H9 (cell line): ENCODE measurements at regions not wholly inside any gene's neighbourhood (a gene's known extent, or its start where the extent isn't known, plus 50 kb on each side); places are given as distances from the start of the nearest gene placed in this dataset.

Experiments
- DNase-seq: peaks from one replicate; pipeline ENCODE4 v3.0.0-alpha.2; 2017
- H2AFZ ChIP-seq: one replicate; pipeline ENCODE4 v1.6.1; 2013; ENCODE audit warnings: mild to moderate bottlenecking, low read length, control low read depth, moderate library complexity
- H2AK5ac ChIP-seq: 2 replicates; pipeline ENCODE4 v1.6.1; 2013; ENCODE audit warnings: low read length, control low read depth, mixed read lengths; ENCODE audit not compliant: insufficient read length
- H2BK120ac ChIP-seq: one replicate; pipeline ENCODE4 v1.6.1; 2013; ENCODE audit warnings: low read depth, mild to moderate bottlenecking, low read length, control low read depth, inconsistent platforms; ENCODE audit not compliant: poor library complexity, severe bottlenecking
- H2BK12ac ChIP-seq: 2 replicates; pipeline ENCODE4 v1.6.1; 2013; ENCODE audit warnings: low read length, control low read depth, mixed read lengths, low read depth; ENCODE audit not compliant: insufficient read length
- H2BK15ac ChIP-seq: 2 replicates; pipeline ENCODE4 v1.6.1; 2013; ENCODE audit warnings: low read depth, low read length, control low read depth
- H2BK20ac ChIP-seq: one replicate; pipeline ENCODE4 v1.6.1; 2013; ENCODE audit warnings: low read depth, mild to moderate bottlenecking, low read length, control low read depth, inconsistent platforms; ENCODE audit not compliant: poor library complexity, severe bottlenecking
- H2BK5ac ChIP-seq: 2 replicates; pipeline ENCODE4 v1.6.1; 2013; ENCODE audit warnings: low read length, control low read depth, mixed read lengths; ENCODE audit not compliant: insufficient read length
- H3K14ac ChIP-seq: 2 replicates; pipeline ENCODE4 v1.6.1; 2013; ENCODE audit warnings: low read length, control low read depth; ENCODE audit not compliant: insufficient read depth
- H3K18ac ChIP-seq: 2 replicates; pipeline ENCODE4 v1.6.1; 2013; ENCODE audit warnings: low read depth, mild to moderate bottlenecking, mixed read lengths, low read length, control low read depth; ENCODE audit not compliant: insufficient read length
- H3K23ac ChIP-seq: 2 replicates; pipeline ENCODE4 v1.6.1; 2013; ENCODE audit warnings: low read length, control low read depth, mixed read lengths, low read depth; ENCODE audit not compliant: insufficient read length
- H3K23me2 ChIP-seq: 2 replicates; pipeline ENCODE4 v1.6.1; 2013; ENCODE audit warnings: low read depth, mild to moderate bottlenecking, mixed read lengths, low read length, control low read depth; ENCODE audit not compliant: insufficient read length, poor library complexity, severe bottlenecking
- H3K27ac ChIP-seq: 2 replicates; pipeline ENCODE4 v1.5.1; 2013; ENCODE audit warnings: low read length, control low read depth, mixed read lengths, low read depth; ENCODE audit not compliant: insufficient read length
- H3K27me3 ChIP-seq: 2 replicates; pipeline ENCODE4 v1.6.1; 2013; ENCODE audit warnings: low read length, control low read depth, inconsistent platforms; ENCODE audit not compliant: insufficient read depth
- H3K4ac ChIP-seq: 2 replicates; pipeline ENCODE4 v1.6.1; 2013; ENCODE audit warnings: low read depth, mild to moderate bottlenecking, control low read depth, inconsistent platforms, low read length, moderate library complexity
- H3K4me1 ChIP-seq: 2 replicates; pipeline ENCODE4 v1.6.1; 2013; ENCODE audit warnings: low read length, control low read depth, inconsistent platforms; ENCODE audit not compliant: insufficient read depth
- H3K4me2 ChIP-seq: 2 replicates; pipeline ENCODE4 v1.6.1; 2013; ENCODE audit warnings: low read length, control low read depth, mixed read lengths; ENCODE audit not compliant: insufficient read length, insufficient read depth
- H3K56ac ChIP-seq: 2 replicates; pipeline ENCODE4 v1.6.1; 2013; ENCODE audit warnings: low read depth, mild to moderate bottlenecking, mixed read lengths, low read length, control low read depth; ENCODE audit not compliant: insufficient read length
- H3K79me1 ChIP-seq: 2 replicates; pipeline ENCODE4 v1.6.1; 2013; ENCODE audit warnings: low read depth, mild to moderate bottlenecking, moderate library complexity, low read length, control low read depth, inconsistent platforms; ENCODE audit not compliant: insufficient read depth, poor library complexity, severe bottlenecking
- H3K79me2 ChIP-seq: 2 replicates; pipeline ENCODE4 v1.6.1; 2013; ENCODE audit warnings: low read length, control low read depth, inconsistent platforms; ENCODE audit not compliant: insufficient read depth
- H3K9ac ChIP-seq: 2 replicates; pipeline ENCODE4 v1.6.1; 2013; ENCODE audit warnings: low read length, control low read depth, mixed read lengths; ENCODE audit not compliant: insufficient read length; ENCODE audit errors: extremely low read depth
- H3K9me3 ChIP-seq: one replicate; pipeline ENCODE4 v1.6.1; 2013; ENCODE audit warnings: low read depth, low read length, inconsistent platforms; ENCODE audit not compliant: control insufficient read depth
- H3T11ph ChIP-seq: one replicate; pipeline ENCODE4 v1.6.1; 2013; ENCODE audit warnings: mild to moderate bottlenecking, low read length, control low read depth, inconsistent platforms
- H4K20me1 ChIP-seq: one replicate; pipeline ENCODE4 v1.6.1; 2013; ENCODE audit not compliant: control insufficient read depth, insufficient read length, insufficient read depth
- H4K5ac ChIP-seq: 2 replicates; pipeline ENCODE4 v1.6.1; 2013; ENCODE audit warnings: low read depth, mild to moderate bottlenecking, mixed read lengths, low read length, control low read depth; ENCODE audit not compliant: insufficient read length
- H4K8ac ChIP-seq: replicated peaks from 2 replicates; pipeline ENCODE4 v1.6.1; 2013; ENCODE audit warnings: low read length, control low read depth, mixed read lengths, low read depth; ENCODE audit not compliant: insufficient read length
- H4K91ac ChIP-seq: 2 replicates; pipeline ENCODE4 v1.6.1; 2013; ENCODE audit warnings: low read depth, mild to moderate bottlenecking, moderate library complexity, mixed read lengths, low read length, control low read depth; ENCODE audit not compliant: insufficient read length
- H3K27ac Mint-ChIP-seq, 3 experiments: 2 replicates in 2 of 3; 3 replicates in 1 of 3; pipeline ENCODE4 v1.8.0; 2020 to 2021; ENCODE audit warnings: mixed read lengths in 3 of 3, mild to moderate bottlenecking in 1 of 3, moderate library complexity in 1 of 3
- H3K27me3 Mint-ChIP-seq: 2 replicates; pipeline ENCODE4 v1.8.0; 2021; ENCODE audit warnings: low read depth, mild to moderate bottlenecking, moderate library complexity, mixed read lengths
- H3K36me3 Mint-ChIP-seq, 3 experiments: 2 replicates in 2 of 3; 3 replicates in 1 of 3; pipeline ENCODE4 v1.8.0; 2020 to 2021; ENCODE audit warnings: low read depth in 3 of 3, mixed read lengths in 3 of 3; ENCODE audit not compliant: insufficient read depth in 1 of 3
- H3K4me1 Mint-ChIP-seq, 2 experiments: 2 replicates each; pipeline ENCODE4 v1.8.0; 2020; ENCODE audit warnings: mixed read lengths in 2 of 2
- H3K4me3 Mint-ChIP-seq, 2 experiments: 2 replicates in 1 of 2; 3 replicates in 1 of 2; pipeline ENCODE4 v1.8.0; 2020 to 2021; ENCODE audit warnings: mild to moderate bottlenecking in 2 of 2, mixed read lengths in 2 of 2, moderate library complexity in 1 of 2
- H3K9me3 Mint-ChIP-seq, 2 experiments: 2 replicates in 1 of 2; 3 replicates in 1 of 2; pipeline ENCODE4 v1.8.0; 2020; ENCODE audit warnings: mild to moderate bottlenecking in 2 of 2, mixed read lengths in 2 of 2, moderate library complexity in 1 of 2
- WGBS: extraction: QIAGEN DNeasy Blood & Tissue Kit; methylation state at CpG from one replicate; pipeline ENCODE4 v1.1.7; 2013; ENCODE audit warnings: missing lambda C conversion rate, low lambda C conversion rate, mixed read lengths; ENCODE audit not compliant: insufficient read length; ENCODE audit errors: extremely low coverage; 5-methylcytosine and 5-hydroxymethylcytosine counted together
- TF ChIP-seq, protein P1 (sequence below): fragments of 200-600 bp; sonication (generic); conservative IDR thresholded peaks from 3 replicates; pipeline ENCODE4 v1.8.0; 2021; ENCODE audit warnings: antibody characterized with exemption, mild to moderate bottlenecking

DNA sequence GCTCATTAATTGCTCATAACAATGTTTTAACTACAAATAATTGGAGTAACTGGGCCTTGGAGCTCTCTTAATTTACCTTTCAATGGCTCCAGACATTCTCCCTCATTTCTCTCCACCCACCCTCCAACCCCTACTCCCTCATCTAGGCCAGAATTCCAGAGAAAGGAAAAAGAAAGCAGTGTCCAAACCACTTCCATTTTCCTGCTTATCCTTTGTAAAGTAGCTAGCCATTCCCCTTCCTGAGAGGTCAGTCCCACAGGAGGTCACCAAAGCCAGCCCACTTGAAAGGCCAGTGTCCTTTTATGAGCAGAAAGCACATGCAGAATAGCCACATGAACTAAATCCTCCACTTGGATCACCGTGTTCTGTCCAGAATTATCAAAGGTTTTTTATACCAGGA is 404.8 kb upstream of the FAT3 start:
- Histone ChIP-seq H3K23me2 (no peaks in the 10 kb centered on the region), H2BK12ac (no peak overlapping the region), H3K4me2 (no peak overlapping the region), H4K5ac (no peak overlapping the region), H3K18ac (no peak overlapping the region), H4K20me1 (no peaks in the 10 kb centered on the region), H3K27me3 (no peaks in the 10 kb centered on the region), H3K27ac (peak overlapping the region; percentile 0), H2BK20ac (no peak overlapping the region), H3K4me1 (peaks cover 3% of the 10 kb centered on the region), H3K9me3 (no peaks in the 10 kb centered on the region), H3K23ac (no peak overlapping the region), H4K8ac (no peak overlapping the region), H2BK15ac (no peak overlapping the region), H3K79me2 (no peaks in the 10 kb centered on the region), H2BK5ac (no peak overlapping the region), H2AFZ (no peak overlapping the region), H3K79me1 (no peaks in the 10 kb centered on the region), H2AK5ac (no peak overlapping the region), H3K14ac (no peak overlapping the region), H3K9ac (no peak overlapping the region), H4K91ac (no peak overlapping the region), H3K56ac (no peak overlapping the region), H3T11ph (no peak overlapping the region), H3K4ac (no peak overlapping the region), H2BK120ac (no peak overlapping the region)
- H3K9me3 Mint-ChIP-seq: no peaks in the 10 kb centered on the region
- peak overlapping the region; percentile 40 to 54 (median 44); a peak in 3 of 7 replicates for H3K27ac Mint-ChIP-seq
- no CpG with 5 or more reads among the region's 1 CpG for WGBS
- H3K36me3 Mint-ChIP-seq: no peaks in the 10 kb centered on the region
- no peak for DNase-seq
- H3K4me3 Mint-ChIP-seq: no peak overlapping the region
- H3K27me3 Mint-ChIP-seq: no peaks in the 10 kb centered on the region
- TF ChIP-seq, protein P1, sequence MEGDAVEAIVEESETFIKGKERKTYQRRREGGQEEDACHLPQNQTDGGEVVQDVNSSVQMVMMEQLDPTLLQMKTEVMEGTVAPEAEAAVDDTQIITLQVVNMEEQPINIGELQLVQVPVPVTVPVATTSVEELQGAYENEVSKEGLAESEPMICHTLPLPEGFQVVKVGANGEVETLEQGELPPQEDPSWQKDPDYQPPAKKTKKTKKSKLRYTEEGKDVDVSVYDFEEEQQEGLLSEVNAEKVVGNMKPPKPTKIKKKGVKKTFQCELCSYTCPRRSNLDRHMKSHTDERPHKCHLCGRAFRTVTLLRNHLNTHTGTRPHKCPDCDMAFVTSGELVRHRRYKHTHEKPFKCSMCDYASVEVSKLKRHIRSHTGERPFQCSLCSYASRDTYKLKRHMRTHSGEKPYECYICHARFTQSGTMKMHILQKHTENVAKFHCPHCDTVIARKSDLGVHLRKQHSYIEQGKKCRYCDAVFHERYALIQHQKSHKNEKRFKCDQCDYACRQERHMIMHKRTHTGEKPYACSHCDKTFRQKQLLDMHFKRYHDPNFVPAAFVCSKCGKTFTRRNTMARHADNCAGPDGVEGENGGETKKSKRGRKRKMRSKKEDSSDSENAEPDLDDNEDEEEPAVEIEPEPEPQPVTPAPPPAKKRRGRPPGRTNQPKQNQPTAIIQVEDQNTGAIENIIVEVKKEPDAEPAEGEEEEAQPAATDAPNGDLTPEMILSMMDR: no peak
- H3K4me1 Mint-ChIP-seq: peaks cover 10 to 11% of the 10 kb centered on the region in 2 experiments
